ELF-1 (cell line): ENCODE measurements at regions not wholly inside any gene's neighbourhood (a gene's known extent, or its start where the extent isn't known, plus 50 kb on each side); places are given as distances from the start of the nearest gene placed in this dataset.
A peak's percentile ranks its signal among the peaks of the same experiment; 100 is the strongest.

Source experiments
- DNase-seq: peaks from one replicate; pipeline ENCODE4 v3.0.0-alpha.2; 2016; ENCODE audit warnings: low read depth, low spot score

- no peak for DNase-seq
Observed at GRCh38 chr3:24835510-24835909, 340.9 kb upstream of the THRB start.

- no peak for DNase-seq
Observed at GRCh38 chr3:24837601-24838000, 343.0 kb upstream of the THRB start.

GRCh38 chr3:24838533-24838932, 343.9 kb upstream of the THRB start:
- no peak for DNase-seq

- DNase-seq: no peak
Observed at GRCh38 chr3:24843955-24844354, 349.3 kb upstream of the THRB start.

GRCh38 chr3:24845524-24846155, 351.0 kb upstream of the THRB start:
- no peak for DNase-seq

- no peak for DNase-seq
Observed at GRCh38 chr3:24846286-24846860, 351.7 kb upstream of the THRB start.

GRCh38 chr3:24850245-24850644, 355.6 kb upstream of the THRB start:
- no peak for DNase-seq

- DNase-seq: peak; percentile 44
Observed at GRCh38 chr3:24853685-24854490, 359.2 kb upstream of the THRB start.

GRCh38 chr3:24854748-24855147, 360.1 kb upstream of the THRB start:
- DNase-seq: no peak

GRCh38 chr3:24857945-24858344, 363.3 kb upstream of the THRB start:
- no peak for DNase-seq

- DNase-seq: no peak
Observed at GRCh38 chr3:24863215-24863614, 368.6 kb upstream of the THRB start.

GRCh38 chr3:24867783-24868182, 373.1 kb upstream of the THRB start:
- DNase-seq: no peak

- no peak for DNase-seq
Observed at GRCh38 chr3:24881239-24881638, 386.6 kb upstream of the THRB start.

GRCh38 chr3:24886501-24886900, 391.9 kb upstream of the THRB start:
- DNase-seq: no peak

- no peak for DNase-seq
Observed at GRCh38 chr3:24890012-24890411, 395.4 kb upstream of the THRB start.

- no peak for DNase-seq
Observed at GRCh38 chr3:24899373-24899772, 404.7 kb upstream of the THRB start.

- DNase-seq: no peak
Observed at GRCh38 chr3:24899901-24900603, 405.4 kb upstream of the THRB start.

GRCh38 chr3:24905266-24905665, 410.6 kb upstream of the THRB start:
- DNase-seq: no peak

- DNase-seq: no peak
Observed at GRCh38 chr3:24907106-24907505, 412.5 kb upstream of the THRB start.

GRCh38 chr3:24911076-24911475, 416.4 kb upstream of the THRB start:
- DNase-seq: no peak

GRCh38 chr3:24915639-24916038, 421.0 kb upstream of the THRB start:
- DNase-seq: no peak

GRCh38 chr3:24917908-24918307, 423.3 kb upstream of the THRB start:
- no peak for DNase-seq
